Urothelium cell line (cell line): ENCODE measurements at regions not wholly inside any gene's neighbourhood (a gene's known extent, or its start where the extent isn't known, plus 50 kb on each side); places are given as distances from the start of the nearest gene placed in this dataset.

Source experiments
- DNase-seq: peaks from one replicate; pipeline ENCODE4 v3.0.0; 2011; ENCODE audit warnings: low spot score, mixed read lengths
- FAIRE-seq: peaks from 2 replicates; lab custom pipeline; 2011; peaks lifted over from hg19 to GRCh38; lab: Jason Lieb, UNC

GRCh38 chr1:5223206-5223605, 568.8 kb downstream of the AJAP1 start:
- DNase-seq (no peak), FAIRE-seq (no peak)

- DNase-seq: no peak
- FAIRE-seq: no peak
Observed at GRCh38 chr1:5222626-5223025, 568.2 kb downstream of the AJAP1 start.

- DNase-seq: no peak
- no peak for FAIRE-seq
Observed at GRCh38 chr1:5221451-5221850, 567.0 kb downstream of the AJAP1 start.

GRCh38 chr1:5220821-5221220, 566.4 kb downstream of the AJAP1 start:
- FAIRE-seq (no peak), DNase-seq (no peak)

- FAIRE-seq (no peak), DNase-seq (no peak)
Observed at GRCh38 chr1:5220421-5220820, 566.0 kb downstream of the AJAP1 start.

- FAIRE-seq (no peak), DNase-seq (no peak)
Observed at GRCh38 chr1:5200006-5200405, 545.6 kb downstream of the AJAP1 start.

GRCh38 chr1:5198328-5198727, 543.9 kb downstream of the AJAP1 start:
- no peak for FAIRE-seq
- no peak for DNase-seq

- DNase-seq (no peak), FAIRE-seq (no peak)
Observed at GRCh38 chr1:5191470-5191869, 537.1 kb downstream of the AJAP1 start.

GRCh38 chr1:5189384-5189783, 535.0 kb downstream of the AJAP1 start:
- DNase-seq (no peak), FAIRE-seq (no peak)

- FAIRE-seq: no peak
Observed at GRCh38 chr1:5165762-5166161, 511.4 kb downstream of the AJAP1 start.

GRCh38 chr1:5164158-5164557, 509.7 kb downstream of the AJAP1 start:
- FAIRE-seq: no peak
- no peak for DNase-seq

More at GRCh38 chr1:5165762-5166161, 511.4 kb downstream of the AJAP1 start:
- no peak for DNase-seq

- no peak for DNase-seq
- FAIRE-seq: no peak
Observed at GRCh38 chr1:5161372-5161771, 507.0 kb downstream of the AJAP1 start.

GRCh38 chr1:5157175-5157574, 502.8 kb downstream of the AJAP1 start:
- FAIRE-seq (no peak), DNase-seq (no peak)

GRCh38 chr1:5156416-5157120, 502.2 kb downstream of the AJAP1 start:
- DNase-seq: no peak

GRCh38 chr1:5151511-5151910, 497.1 kb downstream of the AJAP1 start:
- DNase-seq: no peak
- FAIRE-seq: no peak

More at GRCh38 chr1:5156416-5157120, 502.2 kb downstream of the AJAP1 start:
- no peak for FAIRE-seq

- FAIRE-seq (no peak), DNase-seq (no peak)
Observed at GRCh38 chr1:5150191-5150590, 495.8 kb downstream of the AJAP1 start.

- FAIRE-seq (no peak), DNase-seq (no peak)
Observed at GRCh38 chr1:5147806-5148205, 493.4 kb downstream of the AJAP1 start.

GRCh38 chr1:5142389-5142788, 488.0 kb downstream of the AJAP1 start:
- FAIRE-seq (no peak), DNase-seq (no peak)

- FAIRE-seq: no peak
Observed at GRCh38 chr1:5141750-5142149, 487.3 kb downstream of the AJAP1 start.

GRCh38 chr1:5140962-5141361, 486.6 kb downstream of the AJAP1 start:
- DNase-seq: no peak
- FAIRE-seq: no peak

More at GRCh38 chr1:5141750-5142149, 487.3 kb downstream of the AJAP1 start:
- DNase-seq: no peak

GRCh38 chr1:5140136-5140535, 485.7 kb downstream of the AJAP1 start:
- FAIRE-seq (no peak), DNase-seq (no peak)

- FAIRE-seq: no peak
- no peak for DNase-seq
Observed at GRCh38 chr1:5129746-5130355, 475.4 kb downstream of the AJAP1 start.

- FAIRE-seq (no peak), DNase-seq (no peak)
Observed at GRCh38 chr1:5125208-5125607, 470.8 kb downstream of the AJAP1 start.
